ENCODE measurements at regions not wholly inside any gene's neighbourhood (a gene's known extent, or its start where the extent isn't known, plus 50 kb on each side); places are given as distances from the start of the nearest gene placed in this dataset.

GRCh38 chr4:136748773-136749172, 783.5 kb downstream of the PCDH18 start:
- Histone ChIP-seq H3K4me3 (no peak overlapping the region), H3K9me3 (peaks cover 0 to 4% (median 0%) of the 10 kb centered on the region in 3 donors), H3K4me1 (no peaks in the 10 kb centered on the region), H3K36me3 (no peaks in the 10 kb centered on the region), H3K27ac (no peak overlapping the region), H3K27me3 (no peaks in the 10 kb centered on the region)
- intact Hi-C loops (cut with DNase I; ENCODE audit: low total_unique reads) = no loop called here
- no peak for TF ChIP-seq CTCF (IDR thresholded peaks at IDR 0.05 in 4 of 5, conservative IDR thresholded peaks at IDR 0.05 in 1 of 5)
- no peak for TF ChIP-seq POLR2A (IDR thresholded peaks at IDR 0.05)
- in situ Hi-C loops (cut with MboI; ENCODE audit: low sequenced_read_pairs in 4 of 4) = no loop called here
- ATAC-seq (no peak), DNase-seq (no peak)

- H3K4me3 ChIP-seq = no peak overlapping the region
- H3K9me3 ChIP-seq = peaks cover 0 to 8% (median 0%) of the 10 kb centered on the region in 3 donors
- ATAC-seq (no peak), DNase-seq (no peak)
- H3K4me1 ChIP-seq = no peaks in the 10 kb centered on the region
- no peak overlapping the region for H3K27ac ChIP-seq
- H3K36me3 ChIP-seq = no peaks in the 10 kb centered on the region
- no peak for TF ChIP-seq POLR2A (IDR thresholded peaks at IDR 0.05)
- no peak for TF ChIP-seq CTCF (IDR thresholded peaks at IDR 0.05 in 4 of 5, conservative IDR thresholded peaks at IDR 0.05 in 1 of 5)
- in situ Hi-C loops (cut with MboI; ENCODE audit: low sequenced_read_pairs in 4 of 4) = no loop called here
- H3K27me3 ChIP-seq = no peaks in the 10 kb centered on the region
- intact Hi-C loops (cut with DNase I; ENCODE audit: low total_unique reads) = no loop called here
Measured at GRCh38 chr4:136748165-136748564, 784.1 kb downstream of the PCDH18 start.

GRCh38 chr4:136743238-136743637, 789.1 kb downstream of the PCDH18 start:
- H3K4me3 ChIP-seq = no peak overlapping the region
- H3K27me3 ChIP-seq = no peaks in the 10 kb centered on the region
- ATAC-seq (no peak), DNase-seq (no peak)
- H3K36me3 ChIP-seq = no peaks in the 10 kb centered on the region
- H3K27ac ChIP-seq = no peak overlapping the region
- peaks cover 0 to 8% (median 0%) of the 10 kb centered on the region in 3 donors for H3K9me3 ChIP-seq
- H3K4me1 ChIP-seq = no peaks in the 10 kb centered on the region
- TF ChIP-seq POLR2A (IDR thresholded peaks at IDR 0.05) (no peak), CTCF (IDR thresholded peaks at IDR 0.05 in 4 of 5, conservative IDR thresholded peaks at IDR 0.05 in 1 of 5) (no peak)
- in situ Hi-C loops (cut with MboI; ENCODE audit: low sequenced_read_pairs in 4 of 4) (no loop called here), intact Hi-C loops (cut with DNase I; ENCODE audit: low total_unique reads) (no loop called here)

DNA sequence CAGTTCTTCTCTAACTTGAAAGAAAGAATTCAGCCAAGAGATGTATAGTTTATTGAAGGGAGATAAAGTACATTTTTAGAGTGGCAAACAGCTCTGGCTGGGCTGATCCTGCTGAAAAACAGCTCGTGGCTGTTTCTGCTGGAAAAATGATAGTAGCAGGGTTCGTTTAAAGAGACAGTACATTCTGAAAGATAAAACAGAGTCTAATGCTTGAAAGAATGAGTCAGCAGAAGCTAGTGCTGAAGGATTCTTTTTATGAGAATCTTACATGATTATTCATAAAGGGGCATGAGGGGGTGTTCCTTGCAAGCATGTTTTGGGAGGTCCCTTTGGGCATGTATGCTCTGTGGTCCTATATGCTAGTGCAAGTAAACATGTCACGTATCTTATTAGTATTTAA, 790.0 kb downstream of the PCDH18 start:
- H3K4me1 ChIP-seq = no peaks in the 10 kb centered on the region
- ATAC-seq = no peak
- TF ChIP-seq CTCF (IDR thresholded peaks at IDR 0.05 in 4 of 5, conservative IDR thresholded peaks at IDR 0.05 in 1 of 5) = no peak
- no peak for TF ChIP-seq POLR2A (IDR thresholded peaks at IDR 0.05)
- in situ Hi-C loops (cut with MboI; ENCODE audit: low sequenced_read_pairs in 4 of 4) (no loop called here), intact Hi-C loops (cut with DNase I; ENCODE audit: low total_unique reads) (no loop called here)
- H3K27me3 ChIP-seq = no peaks in the 10 kb centered on the region
- no peak overlapping the region for H3K4me3 ChIP-seq
- DNase-seq = no peak
- no peaks in the 10 kb centered on the region for H3K36me3 ChIP-seq
- peaks cover 0 to 8% (median 0%) of the 10 kb centered on the region in 3 donors for H3K9me3 ChIP-seq
- H3K27ac ChIP-seq = no peak overlapping the region

DNA sequence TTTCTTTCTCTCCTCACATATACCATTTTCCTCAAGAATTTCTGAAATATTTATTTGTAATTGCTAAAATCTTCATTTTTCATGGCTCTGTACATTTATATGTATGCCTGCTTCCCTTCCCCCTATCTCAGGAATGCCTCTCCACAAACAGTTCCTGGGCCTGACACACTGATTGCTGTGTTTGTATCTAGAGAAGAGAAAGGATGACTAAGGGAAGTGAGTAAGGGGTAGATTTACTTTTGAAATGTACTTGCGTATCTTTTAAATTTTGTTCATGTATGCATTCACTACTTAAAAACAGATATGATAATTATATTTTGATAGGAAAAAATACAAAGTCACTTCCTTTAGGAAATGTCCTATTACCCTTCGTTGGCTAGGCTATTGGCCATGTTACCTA, 790.8 kb downstream of the PCDH18 start:
- Histone ChIP-seq H3K27ac (no peak overlapping the region), H3K4me3 (no peak overlapping the region), H3K4me1 (no peaks in the 10 kb centered on the region), H3K36me3 (no peaks in the 10 kb centered on the region), H3K9me3 (peaks cover 0 to 8% (median 0%) of the 10 kb centered on the region in 3 donors), H3K27me3 (no peaks in the 10 kb centered on the region)
- DNase-seq (no peak), ATAC-seq (no peak)
- intact Hi-C loops (cut with DNase I; ENCODE audit: low total_unique reads) (no loop called here), in situ Hi-C loops (cut with MboI; ENCODE audit: low sequenced_read_pairs in 4 of 4) (no loop called here)
- TF ChIP-seq POLR2A (IDR thresholded peaks at IDR 0.05) = no peak
